ENCODE measurements at regions not wholly inside any gene's neighbourhood (a gene's known extent, or its start where the extent isn't known, plus 50 kb on each side); places are given as distances from the start of the nearest gene placed in this dataset.

GRCh38 chr1:18549906-18550305, 69.2 kb downstream of the KLHDC7A start (continued):
- TF ChIP-seq EP300 (IDR thresholded peaks at IDR 0.05; ENCODE audit: borderline replicate concordance in 1 of 2, low read depth in 2 of 2, low read length in 2 of 2): no peak
- TF ChIP-seq CBX5 (IDR thresholded peaks at IDR 0.05; ENCODE audit: low read depth, low read length): no peak
- TF ChIP-seq RBBP5 (IDR thresholded peaks at IDR 0.05; ENCODE audit: borderline replicate concordance, low read depth, low read length): no peak
- no peak for TF ChIP-seq GABPA (IDR thresholded peaks at IDR 0.05; ENCODE audit: borderline replicate concordance, insufficient read depth, low read length)
